Activated T-cell treated with anti-CD3 and anti-CD28 coated beads, Interleukin-2, amount 50 U/mL, for 48 hours (primary cell): ENCODE measurements at regions not wholly inside any gene's neighbourhood (a gene's known extent, or its start where the extent isn't known, plus 50 kb on each side); places are given as distances from the start of the nearest gene placed in this dataset.

ENCODE experiments used
- DNase-seq, 2 experiments: peaks; one replicate each; pipeline ENCODE4 v3.0.0-alpha.2; 2020

GRCh38 chr2:37839991-37840390 is 85.1 kb upstream of the RMDN2 start:
- DNase-seq: no peak

DNA sequence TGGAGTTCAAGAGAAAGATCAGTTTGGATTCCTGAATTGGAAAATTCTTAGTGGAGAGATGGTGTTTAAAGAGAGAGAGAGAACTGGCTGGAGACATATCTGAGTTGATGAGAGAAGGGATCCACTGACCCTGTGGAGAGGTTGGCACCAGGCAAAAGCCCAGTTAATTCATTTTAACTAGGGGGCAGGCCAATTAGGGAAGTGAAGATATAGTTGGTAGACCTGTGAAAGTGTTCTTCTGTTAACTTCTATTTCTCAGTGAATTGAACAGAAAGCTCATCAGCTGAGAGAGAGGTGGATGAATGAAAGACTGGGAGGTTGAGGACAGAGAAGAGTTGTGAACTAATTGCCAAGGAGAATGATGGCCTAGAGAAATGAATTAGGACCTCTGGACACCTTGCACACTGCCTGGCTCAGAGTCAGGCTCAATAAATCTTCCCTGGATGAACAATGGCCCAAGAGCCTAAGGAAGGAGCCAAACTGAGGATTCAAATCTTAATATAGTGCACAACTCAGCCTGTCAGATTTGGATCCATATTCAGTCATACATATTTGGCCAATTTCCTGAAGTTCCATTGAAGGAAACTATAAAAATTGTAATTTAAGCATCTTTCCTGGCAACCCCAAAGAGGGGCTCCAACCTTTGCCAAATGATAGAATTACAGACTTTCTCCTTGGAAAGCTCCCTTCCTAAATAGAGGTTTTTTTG is 82.2 kb upstream of the RMDN2 start:
- no peak for DNase-seq

GRCh38 chr2:37843556-37843955 is 81.5 kb upstream of the RMDN2 start:
- DNase-seq: no peak

DNA sequence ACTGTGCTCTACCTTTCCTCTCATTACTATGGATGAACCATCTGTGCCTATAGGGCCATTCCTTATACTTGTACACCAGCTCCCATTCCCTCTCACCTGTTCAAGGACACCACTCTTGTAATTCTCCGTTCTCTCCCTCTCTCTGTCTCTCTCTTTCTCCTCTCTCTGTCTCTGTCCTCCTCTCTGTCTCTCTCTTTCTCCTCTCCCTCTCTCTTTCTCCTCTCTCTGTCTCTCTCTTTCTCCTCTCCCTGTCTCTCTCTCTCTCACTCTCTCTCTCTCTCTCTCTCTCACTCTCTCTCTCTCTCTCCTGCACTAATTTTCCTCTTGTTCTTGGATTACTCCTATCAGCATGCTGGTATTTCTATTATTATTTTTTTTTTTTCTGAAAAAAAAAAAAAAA is 78.9 kb upstream of the RMDN2 start:
- DNase-seq: no peak

DNA sequence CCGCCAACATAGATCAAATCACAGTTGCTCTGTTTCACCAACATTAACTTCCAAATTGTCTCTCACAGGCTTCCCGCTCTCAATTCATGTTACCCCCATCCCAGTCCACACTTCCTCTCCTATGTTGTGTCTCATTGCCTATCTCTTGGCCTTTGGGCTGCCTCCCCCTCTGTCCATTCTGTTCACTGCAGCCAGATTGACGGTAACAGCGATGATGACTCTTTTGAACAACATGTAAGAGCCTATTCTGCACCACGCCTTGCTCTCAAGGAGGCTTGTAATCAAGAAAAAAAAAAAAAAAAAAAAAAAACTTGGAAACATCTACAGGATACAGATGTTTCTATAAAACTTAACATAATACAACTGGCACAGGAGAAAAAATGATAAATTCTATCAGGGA is 77.3 kb upstream of the RMDN2 start:
- DNase-seq: no peak

DNA sequence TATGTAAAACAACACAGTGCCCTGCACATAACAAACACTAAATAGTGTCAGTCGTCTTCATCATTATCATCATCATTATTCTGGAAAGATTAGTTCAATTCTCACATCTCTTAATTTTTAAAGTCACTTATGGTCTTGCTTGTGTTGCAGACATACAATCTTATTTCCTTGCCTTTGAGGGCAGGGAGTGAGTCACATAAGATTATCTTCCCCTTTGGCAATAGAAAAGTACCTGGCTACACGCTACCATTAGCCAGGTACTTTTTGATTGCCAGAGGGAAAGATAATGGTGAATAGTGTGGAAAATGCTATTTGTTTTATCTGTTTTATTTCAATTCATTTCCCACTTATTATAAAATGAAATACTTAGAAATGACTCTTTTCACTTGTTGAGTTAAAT is 76.6 kb upstream of the RMDN2 start:
- DNase-seq: no peak

GRCh38 chr2:37849911-37850310 is 75.2 kb upstream of the RMDN2 start:
- peak in 1 of 2 experiments; percentile 55 for DNase-seq

- no peak for DNase-seq
Observed at GRCh38 chr2:37851428-37851827, 73.7 kb upstream of the RMDN2 start.

DNA sequence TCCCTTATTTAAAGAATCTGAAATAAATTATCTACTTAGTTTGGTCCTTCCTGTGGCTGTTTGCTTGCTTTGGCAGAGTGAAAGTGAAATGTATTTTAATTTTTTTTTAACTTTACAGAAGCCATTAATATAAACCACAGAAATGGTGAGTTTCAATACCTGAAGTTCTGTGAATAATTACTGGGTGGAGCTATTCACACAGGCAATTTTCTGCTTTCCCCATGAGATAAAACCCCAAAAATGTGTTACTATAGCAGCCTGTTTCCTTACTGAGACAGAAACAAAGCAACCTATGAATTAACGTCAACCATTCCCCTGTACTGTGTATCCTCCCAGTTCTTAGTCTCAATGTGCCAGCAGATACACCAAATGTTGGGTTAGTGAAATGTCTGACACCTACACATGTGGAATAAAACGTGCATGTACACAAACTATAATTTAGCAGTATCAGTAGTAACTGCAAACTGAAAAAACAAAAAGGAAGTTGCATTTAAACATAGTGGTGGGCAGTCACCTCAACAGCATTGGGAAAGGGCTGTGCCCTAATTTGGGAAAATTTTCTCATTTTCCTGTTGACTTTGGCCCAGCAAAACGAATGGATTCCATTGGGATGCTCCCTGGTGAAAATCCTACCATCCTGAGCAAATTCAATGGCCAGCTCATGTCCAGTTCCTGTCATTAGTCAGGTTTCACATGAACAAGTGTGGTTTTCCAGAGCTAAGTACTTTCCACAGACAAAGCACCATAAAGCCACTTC is 73.1 kb upstream of the RMDN2 start:
- no peak for DNase-seq

- DNase-seq: peak in 1 of 2 experiments; percentile 25
Observed at GRCh38 chr2:37852585-37853014, 72.5 kb upstream of the RMDN2 start.

DNA sequence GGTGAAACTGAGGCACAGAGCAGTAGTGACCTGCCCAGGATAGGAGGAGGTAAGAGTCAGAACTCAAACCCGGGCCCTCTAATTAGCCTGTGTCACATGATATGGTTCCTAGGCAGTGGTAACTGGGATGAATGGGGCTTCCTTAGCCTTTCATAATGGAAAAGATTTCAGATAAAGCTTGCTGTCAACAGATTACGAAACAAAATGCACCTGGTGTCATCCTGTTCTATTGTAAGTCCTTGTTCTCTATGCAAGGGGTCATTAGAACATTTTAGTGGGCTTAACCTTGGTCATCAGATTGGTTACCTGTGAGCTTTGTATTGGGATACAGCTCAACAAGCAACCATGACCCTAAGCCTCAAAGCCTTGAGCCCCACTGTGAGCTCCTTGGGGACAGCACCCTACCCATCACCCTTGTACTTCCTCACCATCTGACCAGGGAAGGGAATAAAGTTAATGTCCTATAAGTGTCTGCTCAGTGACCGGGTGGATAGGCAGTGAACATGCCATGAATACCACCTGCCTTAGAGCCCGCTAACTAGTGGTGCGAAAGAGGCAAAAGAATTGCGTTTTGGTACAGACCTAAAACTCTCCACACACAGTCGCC is 70.3 kb upstream of the RMDN2 start:
- DNase-seq: no peak

- no peak for DNase-seq
Observed at GRCh38 chr2:37855283-37856041, 69.6 kb upstream of the RMDN2 start.

- no peak for DNase-seq
Observed at GRCh38 chr2:37856101-37856751, 68.9 kb upstream of the RMDN2 start.

DNA sequence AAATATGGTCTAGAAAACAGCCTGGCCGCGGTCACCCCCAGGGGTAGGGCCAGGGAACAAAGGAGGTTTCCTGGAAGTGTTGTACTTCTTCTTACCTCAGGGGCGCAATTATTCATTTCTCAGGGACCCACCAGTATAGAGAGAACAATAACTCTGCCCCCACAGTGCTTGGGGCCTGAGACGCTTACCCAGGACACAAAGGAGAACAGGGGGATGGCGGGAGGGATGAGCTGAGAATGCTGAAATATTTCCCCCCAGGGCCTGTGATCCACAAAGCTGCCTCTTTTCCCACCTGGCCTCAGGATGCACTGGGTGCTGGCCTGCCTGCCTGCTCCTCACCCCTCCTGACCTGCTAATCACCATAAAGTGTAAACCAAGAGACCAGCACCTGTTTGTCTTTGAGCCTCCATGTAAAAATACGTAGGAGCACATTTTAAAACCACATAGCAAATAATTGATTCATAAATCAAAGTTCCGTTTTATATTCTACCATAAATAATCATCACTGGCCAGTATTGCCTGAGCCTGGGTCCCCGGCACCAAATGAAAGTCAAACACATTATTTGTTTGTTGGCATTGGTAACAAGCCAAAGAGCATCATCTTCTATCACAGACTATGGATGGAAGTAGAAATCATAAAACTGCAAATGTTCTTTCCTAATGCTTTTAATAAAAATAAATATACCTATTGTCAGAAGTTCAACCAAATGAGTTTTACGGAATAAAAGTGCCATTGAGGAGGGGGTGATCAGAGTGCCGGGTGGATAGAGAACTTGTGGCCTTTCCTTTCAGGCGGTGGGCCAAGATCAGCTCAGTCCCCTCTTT is 67.3 kb upstream of the RMDN2 start:
- DNase-seq: no peak

DNA sequence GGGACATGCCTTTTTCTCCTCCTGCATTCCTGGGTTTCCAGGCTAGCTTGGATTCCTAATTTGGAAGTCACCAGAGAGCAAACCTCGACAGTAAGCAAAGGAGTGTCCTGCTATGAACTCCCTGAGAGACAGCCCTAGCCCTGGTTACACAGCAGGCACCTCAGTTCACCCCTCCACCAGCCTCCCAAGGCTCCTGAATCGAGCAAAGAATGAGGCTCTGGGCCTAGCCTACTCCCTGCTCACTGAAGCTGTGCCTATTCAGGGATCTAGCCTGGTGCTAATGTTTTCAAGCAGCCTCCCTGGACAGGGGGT is 66.7 kb upstream of the RMDN2 start:
- no peak for DNase-seq

DNA sequence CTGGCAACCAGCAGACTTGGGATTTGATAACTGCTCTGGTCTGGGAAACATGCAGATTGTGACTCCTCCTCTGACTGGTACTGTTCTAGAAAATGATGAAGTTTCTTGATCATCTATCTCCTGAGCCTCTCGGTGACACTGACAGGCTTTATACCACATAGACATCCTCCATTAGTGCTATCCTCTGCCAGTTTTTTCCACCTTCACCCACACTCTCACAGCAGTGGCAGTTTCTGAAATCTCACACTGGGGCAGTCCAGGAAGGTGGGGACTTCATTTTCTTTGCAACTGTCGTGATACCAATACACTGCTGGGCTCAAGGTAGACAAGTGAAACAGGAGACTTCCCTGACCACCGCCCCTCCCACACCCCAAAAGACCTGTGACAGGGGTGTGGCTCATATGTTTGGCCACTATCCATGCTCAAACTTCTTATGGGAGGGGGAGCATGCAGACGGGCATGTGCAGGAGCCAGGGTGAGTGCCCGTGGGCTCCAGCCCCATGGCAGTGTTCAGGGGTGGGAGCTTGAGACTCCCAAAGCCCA is 66.3 kb upstream of the RMDN2 start:
- DNase-seq: no peak

DNA sequence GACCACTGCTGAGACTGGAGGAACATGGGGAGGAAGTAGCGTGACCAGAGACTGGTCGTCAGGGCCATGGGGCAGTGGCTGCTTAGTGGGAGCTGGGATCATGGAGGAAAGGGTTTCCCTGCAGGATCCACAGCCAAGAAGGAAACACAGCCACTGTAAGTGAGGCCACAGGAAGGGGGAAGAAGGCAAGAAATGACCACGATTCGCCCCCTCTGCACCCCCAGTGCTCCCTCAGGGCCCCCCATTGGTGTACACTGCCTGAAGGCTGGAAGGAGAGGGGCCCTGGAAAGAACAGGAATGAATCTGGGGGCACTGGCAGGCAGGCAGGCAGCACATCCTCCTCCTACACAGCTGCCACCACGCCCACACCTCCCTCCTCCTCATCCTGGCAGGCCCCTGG is 62.5 kb upstream of the RMDN2 start:
- no peak for DNase-seq

- no peak for DNase-seq
Observed at GRCh38 chr2:37864217-37864616, 60.9 kb upstream of the RMDN2 start.

- no peak for DNase-seq
Observed at GRCh38 chr2:37865640-37866039, 59.4 kb upstream of the RMDN2 start.

DNA sequence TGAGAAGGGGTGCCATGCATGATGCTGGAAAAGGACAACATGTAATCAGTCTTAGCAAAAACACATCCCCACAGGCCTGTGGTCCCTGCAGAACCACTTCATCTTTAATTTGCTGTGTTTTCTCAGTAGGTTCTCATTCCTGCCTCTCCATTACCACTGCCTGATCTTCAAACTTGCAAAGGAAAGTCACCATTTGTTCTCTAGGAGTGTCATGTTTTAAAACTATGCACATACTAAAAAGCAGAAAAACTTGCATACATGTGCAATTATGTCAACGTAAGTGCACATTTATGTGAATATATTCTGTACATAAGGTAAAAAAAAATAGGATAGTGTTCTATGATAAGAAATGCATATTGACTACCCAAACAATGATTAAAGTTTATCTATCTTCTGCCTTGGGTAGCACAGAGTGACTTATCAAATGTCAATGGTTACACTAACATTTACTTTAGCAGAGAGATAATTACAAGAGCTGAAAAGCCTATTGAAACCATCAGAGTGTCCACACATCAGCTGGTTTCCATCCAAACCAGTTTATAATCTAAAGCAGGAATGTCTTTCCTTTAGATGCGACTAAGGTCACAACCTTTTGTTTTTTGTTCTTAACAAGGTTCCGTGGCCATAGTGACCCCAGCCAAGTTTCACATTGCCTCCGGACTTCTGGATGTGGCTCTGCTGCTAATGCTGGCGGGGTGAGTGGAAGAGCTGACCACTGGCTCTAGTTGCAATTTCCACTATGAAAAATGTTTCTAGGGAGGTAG is 58.7 kb upstream of the RMDN2 start:
- DNase-seq: no peak

DNA sequence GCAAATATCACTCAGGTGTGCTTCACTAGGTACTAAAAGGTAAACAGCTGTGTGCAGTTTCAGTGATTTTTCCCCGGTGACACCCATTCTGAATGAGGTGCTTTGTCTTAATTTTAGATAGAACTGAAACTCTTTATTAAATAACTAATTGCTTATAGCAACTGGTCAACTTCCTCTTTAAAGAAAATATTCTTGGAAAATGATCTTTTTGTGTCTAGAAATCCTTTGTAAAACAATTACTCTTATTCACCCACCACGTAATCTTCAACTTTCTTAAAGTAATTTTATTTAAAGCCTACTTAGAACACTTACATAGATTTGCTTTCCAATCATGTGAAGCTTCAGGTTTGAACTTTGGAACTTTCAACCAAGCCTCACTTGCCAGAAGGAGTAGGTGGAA is 57.9 kb upstream of the RMDN2 start:
- no peak for DNase-seq
